GM20000 (cell line): ENCODE measurements at regions not wholly inside any gene's neighbourhood (a gene's known extent, or its start where the extent isn't known, plus 50 kb on each side); places are given as distances from the start of the nearest gene placed in this dataset.

Source experiments
- DNase-seq: peaks from one replicate; pipeline ENCODE4 v3.0.0; 2012; ENCODE audit warnings: low spot score
- TF ChIP-seq, protein P1 (sequence below): IDR thresholded peaks from 2 replicates; pipeline ENCODE4 v1.5.1; 2012; ENCODE audit warnings: mild to moderate bottlenecking, control low read depth; ENCODE audit errors: extremely low read depth, missing control alignments

DNA sequence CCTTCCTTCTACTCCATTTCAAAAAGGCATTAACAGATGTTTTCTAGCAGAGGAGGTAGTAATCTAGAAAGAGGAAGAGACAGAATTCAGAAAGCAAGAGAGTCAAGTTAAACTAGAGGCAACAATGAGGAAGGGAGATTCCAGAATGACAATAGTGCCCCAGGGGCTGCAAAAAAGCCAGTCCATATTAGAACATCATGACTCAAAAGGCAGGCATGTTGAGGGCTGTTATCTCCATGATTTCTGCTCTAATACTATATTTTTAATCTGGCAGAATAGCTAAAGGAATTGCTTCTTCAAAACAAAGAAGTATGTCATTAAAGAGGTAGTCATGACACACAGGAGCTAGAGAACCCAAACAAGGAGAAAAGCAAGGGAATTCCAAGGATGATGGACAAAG is 599.6 kb downstream of the INHBA start:
- DNase-seq: peak; percentile 20

GRCh38 chr7:41098846-41099245 is 604.0 kb downstream of the INHBA start:
- TF ChIP-seq, protein P1, sequence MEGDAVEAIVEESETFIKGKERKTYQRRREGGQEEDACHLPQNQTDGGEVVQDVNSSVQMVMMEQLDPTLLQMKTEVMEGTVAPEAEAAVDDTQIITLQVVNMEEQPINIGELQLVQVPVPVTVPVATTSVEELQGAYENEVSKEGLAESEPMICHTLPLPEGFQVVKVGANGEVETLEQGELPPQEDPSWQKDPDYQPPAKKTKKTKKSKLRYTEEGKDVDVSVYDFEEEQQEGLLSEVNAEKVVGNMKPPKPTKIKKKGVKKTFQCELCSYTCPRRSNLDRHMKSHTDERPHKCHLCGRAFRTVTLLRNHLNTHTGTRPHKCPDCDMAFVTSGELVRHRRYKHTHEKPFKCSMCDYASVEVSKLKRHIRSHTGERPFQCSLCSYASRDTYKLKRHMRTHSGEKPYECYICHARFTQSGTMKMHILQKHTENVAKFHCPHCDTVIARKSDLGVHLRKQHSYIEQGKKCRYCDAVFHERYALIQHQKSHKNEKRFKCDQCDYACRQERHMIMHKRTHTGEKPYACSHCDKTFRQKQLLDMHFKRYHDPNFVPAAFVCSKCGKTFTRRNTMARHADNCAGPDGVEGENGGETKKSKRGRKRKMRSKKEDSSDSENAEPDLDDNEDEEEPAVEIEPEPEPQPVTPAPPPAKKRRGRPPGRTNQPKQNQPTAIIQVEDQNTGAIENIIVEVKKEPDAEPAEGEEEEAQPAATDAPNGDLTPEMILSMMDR: no peak
- no peak for DNase-seq

More for the DNA sequence above, 599.6 kb downstream of the INHBA start:
- TF ChIP-seq, protein P1: no peak

- DNase-seq: no peak
- TF ChIP-seq, protein P1: no peak
Measured at GRCh38 chr7:41098402-41098801, 604.5 kb downstream of the INHBA start.

- DNase-seq: no peak
- TF ChIP-seq, protein P1: no peak
Measured at GRCh38 chr7:41097501-41097900, 605.4 kb downstream of the INHBA start.

DNA sequence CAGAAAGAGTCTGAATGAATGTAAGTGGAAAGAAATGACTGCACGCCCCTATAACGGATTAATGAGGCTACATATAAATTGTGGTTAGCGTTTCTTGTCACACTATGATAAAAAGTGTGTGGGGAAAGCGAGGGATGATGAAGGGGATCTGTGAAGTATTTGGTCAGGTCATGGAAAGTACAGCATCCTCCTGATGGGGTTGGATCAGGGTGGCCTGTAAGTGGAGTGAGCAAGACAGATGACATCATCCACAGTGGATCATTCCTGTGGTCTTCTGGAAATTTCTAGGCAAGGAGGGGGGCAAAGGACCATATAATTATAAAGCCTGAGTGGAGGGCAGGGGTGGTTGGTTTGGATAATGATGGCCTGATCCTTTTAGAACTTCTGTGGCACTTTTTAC is 606.0 kb downstream of the INHBA start:
- TF ChIP-seq, protein P1: no peak
- DNase-seq: no peak

GRCh38 chr7:41093141-41093540 is 609.7 kb downstream of the INHBA start:
- no peak for DNase-seq
- TF ChIP-seq, protein P1: no peak

- TF ChIP-seq, protein P1: no peak
- DNase-seq: no peak
Measured at GRCh38 chr7:41085244-41085643, 617.6 kb downstream of the INHBA start.
